IPS-18c (cell line): ENCODE measurements at regions not wholly inside any gene's neighbourhood (a gene's known extent, or its start where the extent isn't known, plus 50 kb on each side); places are given as distances from the start of the nearest gene placed in this dataset.
"Not testable (repeated sequence)": the region's sequence is repeated elsewhere in the genome, so short reads cannot be mapped to it uniquely, and the experiment has no call there.

Experiments
- H3K4me3 ChIP-seq: 2 replicates; pipeline ENCODE4 v1.7.0; 2013; ENCODE audit warnings: low read depth, mild to moderate bottlenecking, low read length, moderate library complexity; ENCODE audit not compliant: insufficient read depth
- H3K9me3 ChIP-seq: one replicate; pipeline ENCODE4 v1.6.1; 2013; ENCODE audit warnings: mild to moderate bottlenecking, low read length, moderate library complexity; ENCODE audit not compliant: control insufficient read depth, insufficient read depth

DNA sequence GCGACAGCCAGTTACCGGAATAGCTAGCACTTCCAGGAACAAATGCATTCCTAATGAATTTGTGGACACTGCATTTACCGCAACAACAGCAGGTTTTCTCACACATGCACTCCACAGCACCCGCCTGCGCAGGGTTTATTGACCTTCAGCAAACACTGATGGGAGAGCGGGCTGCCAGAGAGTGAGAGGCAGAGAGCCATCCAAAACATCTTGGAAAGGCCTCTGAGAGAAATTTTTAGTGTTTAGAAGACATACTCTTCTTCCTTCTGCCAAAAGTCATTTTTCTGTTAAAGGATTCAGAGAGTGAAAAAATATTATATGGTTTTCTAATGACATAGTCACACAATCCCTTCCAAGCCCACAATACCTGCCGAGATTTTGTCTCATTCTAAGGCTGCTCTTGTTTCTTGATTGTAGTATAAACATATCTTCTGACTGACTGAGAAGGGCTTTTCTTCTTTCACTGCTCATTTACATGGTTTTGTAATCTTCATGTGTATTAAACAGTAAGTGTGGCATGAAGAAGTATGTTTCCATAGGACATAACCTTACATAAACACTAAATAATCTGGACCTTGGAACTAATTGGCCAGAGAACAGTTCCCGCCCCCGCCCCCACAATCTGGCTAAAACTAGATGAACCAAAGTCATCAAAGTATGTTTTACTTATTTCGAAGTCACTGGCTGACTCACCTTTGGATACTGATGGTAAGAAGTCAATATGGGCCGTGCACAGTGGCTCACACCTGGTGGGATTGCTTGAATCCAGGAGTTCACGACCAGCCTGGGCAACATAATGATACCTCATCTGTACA, 432.5 kb upstream of the MEF2C start:
- no peak overlapping the region for H3K4me3 ChIP-seq
- H3K9me3 ChIP-seq: no peaks in the 10 kb centered on the region

DNA sequence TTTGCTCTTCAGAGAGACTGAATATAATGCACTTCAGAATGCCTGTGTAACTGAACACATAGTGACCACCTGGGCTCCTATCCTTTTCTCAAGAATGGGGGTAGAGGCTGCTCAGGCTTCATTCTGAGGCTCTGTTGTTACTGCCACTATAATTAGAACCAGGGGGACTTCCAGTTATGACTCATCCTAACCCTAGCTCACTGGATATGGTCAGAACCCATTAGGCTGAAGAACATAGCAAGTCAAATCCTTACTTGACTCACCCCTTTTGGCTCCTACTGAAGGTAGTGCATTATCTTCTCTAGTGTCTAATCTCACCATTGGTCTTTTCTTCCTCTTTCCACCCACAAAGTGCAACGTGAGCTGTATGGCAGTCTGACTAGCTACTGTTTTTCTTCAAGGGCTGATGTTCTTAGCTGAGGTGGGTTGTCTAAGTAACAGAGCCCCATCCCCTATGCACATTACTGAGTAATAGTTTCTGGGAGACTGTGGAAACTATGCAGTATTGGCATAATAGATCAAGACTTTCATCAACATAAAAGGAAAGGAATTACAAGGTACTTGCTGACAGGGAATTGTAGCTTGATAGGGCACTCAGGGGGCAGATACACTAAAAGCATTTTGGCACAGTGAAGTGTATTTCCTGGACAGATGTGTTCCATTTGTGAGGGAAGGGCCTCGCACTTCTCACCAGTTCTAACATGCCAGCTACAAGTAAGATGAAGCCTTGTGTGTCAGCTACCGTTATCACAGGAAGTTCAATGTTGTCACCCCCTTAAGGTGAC, 431.0 kb upstream of the MEF2C start:
- no peak overlapping the region for H3K4me3 ChIP-seq
- no peaks in the 10 kb centered on the region for H3K9me3 ChIP-seq

- H3K9me3 ChIP-seq: no peaks in the 10 kb centered on the region
- H3K4me3 ChIP-seq: no peak overlapping the region
Observed at GRCh38 chr5:89313044-89313443, 430.1 kb upstream of the MEF2C start.

DNA sequence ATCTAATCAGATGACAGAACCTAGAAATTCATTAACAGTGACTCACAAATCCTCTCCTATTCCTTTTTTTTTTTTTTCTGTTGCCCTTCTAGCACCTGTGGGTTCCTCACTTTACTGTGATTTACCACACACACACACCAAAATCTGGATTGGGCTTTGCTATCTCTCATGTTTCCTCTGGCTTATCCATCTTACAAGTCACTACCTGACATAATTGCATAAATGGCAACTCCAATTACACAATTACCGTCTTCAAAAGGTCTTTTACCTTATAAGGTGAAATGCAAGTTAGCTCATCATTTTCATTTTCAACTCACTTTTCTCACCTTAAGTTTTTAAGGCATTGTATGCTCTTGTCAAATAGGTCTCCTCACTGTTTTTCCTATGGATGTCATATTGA, 426.3 kb upstream of the MEF2C start:
- Histone ChIP-seq H3K9me3 (no peaks in the 10 kb centered on the region), H3K4me3 (no peak overlapping the region)

- Histone ChIP-seq H3K9me3 (no peaks in the 10 kb centered on the region), H3K4me3 (no peak overlapping the region)
Observed at GRCh38 chr5:89308606-89309040, 425.6 kb upstream of the MEF2C start.

DNA sequence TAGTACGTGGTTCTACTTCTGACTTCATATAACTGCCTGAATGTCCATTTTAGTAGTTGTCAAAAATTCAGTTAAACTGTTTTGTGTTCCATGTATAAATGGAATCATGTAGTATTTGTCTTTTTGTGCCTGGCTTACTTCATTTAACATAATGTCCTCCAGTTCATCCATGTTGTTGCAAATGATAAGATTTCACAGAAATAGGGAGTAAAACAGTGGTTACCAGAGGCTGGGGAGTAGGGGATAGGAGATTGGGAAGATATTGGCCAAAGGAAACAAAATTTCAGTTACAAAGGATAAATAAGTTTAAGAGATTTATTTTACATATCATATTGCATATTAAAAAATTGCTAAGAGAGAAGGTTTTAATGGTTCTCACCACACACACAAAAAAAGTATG, 425.0 kb upstream of the MEF2C start:
- H3K9me3 ChIP-seq: no peaks in the 10 kb centered on the region
- H3K4me3 ChIP-seq: no peak overlapping the region

DNA sequence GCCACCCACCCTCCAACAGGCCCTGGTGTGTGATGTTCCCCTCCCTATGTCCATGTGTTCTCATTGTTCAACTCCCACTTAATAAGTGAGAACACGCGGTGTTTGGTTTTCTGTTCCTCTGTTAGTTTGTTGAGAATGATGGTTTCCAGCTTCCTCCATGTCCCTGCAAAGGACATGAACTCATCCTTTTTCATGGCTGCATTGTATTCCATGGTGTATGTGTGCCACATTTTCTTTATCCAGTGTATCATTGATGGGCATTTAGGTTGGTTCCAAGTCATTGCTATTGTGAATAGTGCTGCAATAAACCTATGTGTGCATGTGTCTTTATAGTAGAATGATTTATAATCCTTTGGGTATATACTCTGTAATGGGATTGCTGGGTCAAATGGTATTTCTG, 424.2 kb upstream of the MEF2C start:
- H3K4me3 ChIP-seq: not testable (repeated sequence)

GRCh38 chr5:89303033-89303480, 420.1 kb upstream of the MEF2C start:
- Histone ChIP-seq H3K4me3 (no peak overlapping the region), H3K9me3 (no peaks in the 10 kb centered on the region)

More for the DNA sequence above, 424.2 kb upstream of the MEF2C start:
- H3K9me3 ChIP-seq: not testable (repeated sequence)

GRCh38 chr5:89302102-89302891, 419.3 kb upstream of the MEF2C start:
- H3K9me3 ChIP-seq: no peaks in the 10 kb centered on the region
- no peak overlapping the region for H3K4me3 ChIP-seq

- Histone ChIP-seq H3K9me3 (no peaks in the 10 kb centered on the region), H3K4me3 (no peak overlapping the region)
Observed at GRCh38 chr5:89301321-89302025, 418.5 kb upstream of the MEF2C start.

DNA sequence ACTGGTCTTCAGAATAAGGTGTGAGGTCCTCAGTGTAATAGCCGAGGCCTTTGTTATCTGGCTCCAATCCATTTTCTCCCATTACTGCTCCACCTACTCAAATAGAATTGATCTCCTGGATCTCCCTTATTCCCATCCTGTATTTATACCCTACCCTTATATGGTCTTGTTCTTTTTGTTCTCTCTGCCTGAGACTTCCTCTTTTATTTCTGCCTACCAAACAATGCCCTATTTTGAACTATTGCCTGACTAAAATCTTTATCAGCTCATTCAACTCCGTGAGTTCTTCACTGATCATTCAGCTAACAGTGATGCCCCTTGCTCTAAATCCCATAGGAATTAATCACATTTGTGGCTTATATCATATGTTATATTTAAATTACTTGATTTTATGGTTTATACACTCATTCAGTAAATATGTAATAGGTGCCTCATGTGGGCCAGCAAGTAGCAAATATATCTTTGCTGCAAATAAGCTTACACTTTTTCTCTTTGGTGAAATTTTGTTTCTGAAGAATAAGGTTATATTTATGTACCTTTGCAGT, 417.5 kb upstream of the MEF2C start:
- H3K9me3 ChIP-seq: no peaks in the 10 kb centered on the region
- no peak overlapping the region for H3K4me3 ChIP-seq

- no peak overlapping the region for H3K4me3 ChIP-seq
Observed at GRCh38 chr5:89299998-89300397, 417.0 kb upstream of the MEF2C start.

GRCh38 chr5:89297066-89297465, 414.1 kb upstream of the MEF2C start:
- no peak overlapping the region for H3K4me3 ChIP-seq
- no peaks in the 10 kb centered on the region for H3K9me3 ChIP-seq

More at GRCh38 chr5:89299998-89300397, 417.0 kb upstream of the MEF2C start:
- no peaks in the 10 kb centered on the region for H3K9me3 ChIP-seq

- H3K4me3 ChIP-seq: no peak overlapping the region
- no peaks in the 10 kb centered on the region for H3K9me3 ChIP-seq
Observed at GRCh38 chr5:89293810-89294209, 410.8 kb upstream of the MEF2C start.

- no peaks in the 10 kb centered on the region for H3K9me3 ChIP-seq
- no peak overlapping the region for H3K4me3 ChIP-seq
Observed at GRCh38 chr5:89292487-89292886, 409.5 kb upstream of the MEF2C start.

DNA sequence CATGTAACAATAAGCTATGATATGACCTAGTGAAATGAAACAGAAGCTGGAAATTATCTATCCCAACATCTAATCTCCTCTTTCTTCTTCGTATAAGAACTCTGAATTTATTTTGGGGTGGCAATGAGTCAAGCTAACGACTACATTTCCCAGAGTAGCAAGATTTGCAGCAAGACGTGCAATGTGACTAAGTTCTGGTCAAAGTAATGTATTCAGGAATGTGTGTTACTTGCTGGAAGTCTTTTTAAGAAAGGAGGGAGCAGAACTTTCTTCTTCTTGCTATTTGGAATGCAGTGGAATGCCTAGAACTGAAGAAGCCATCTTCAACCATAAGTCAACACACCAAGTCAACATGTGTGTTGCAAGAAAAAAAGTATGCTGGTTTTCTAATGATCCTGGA, 406.6 kb upstream of the MEF2C start:
- Histone ChIP-seq H3K4me3 (no peak overlapping the region), H3K9me3 (no peaks in the 10 kb centered on the region)

DNA sequence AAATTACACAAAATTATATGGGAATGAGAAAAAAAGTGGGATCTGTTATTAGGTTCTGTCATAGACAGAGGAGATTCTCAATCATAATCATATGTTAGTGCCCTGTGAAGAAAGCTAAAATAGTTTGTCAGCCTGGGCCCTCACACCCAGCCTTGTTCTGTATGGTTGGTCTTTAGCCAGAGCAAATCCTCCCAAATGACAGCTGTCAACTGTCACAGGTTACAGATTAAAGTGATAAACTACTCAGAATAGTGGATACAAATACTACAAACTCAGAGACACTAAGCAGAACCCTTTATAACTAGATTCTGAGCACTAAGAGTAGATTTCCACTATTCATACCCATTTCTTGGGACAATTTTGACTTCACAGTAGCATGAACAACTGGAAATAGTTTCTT, 405.0 kb upstream of the MEF2C start:
- no peak overlapping the region for H3K4me3 ChIP-seq
- H3K9me3 ChIP-seq: no peaks in the 10 kb centered on the region
